Skeletal muscle tissue (tissue), 3 donors: ENCODE measurements at regions not wholly inside any gene's neighbourhood (a gene's known extent, or its start where the extent isn't known, plus 50 kb on each side); places are given as distances from the start of the nearest gene placed in this dataset.
"Not testable (repeated sequence)": the region's sequence is repeated elsewhere in the genome, so short reads cannot be mapped to it uniquely, and the experiment has no call there.

Source experiments
- H3K27ac ChIP-seq: one replicate; pipeline ENCODE4 v1.7.0; 2013; ENCODE audit warnings: mild to moderate bottlenecking, low read depth, low read length, inconsistent platforms
- H3K27me3 ChIP-seq, 3 donors: one replicate each; pipeline ENCODE4 v1.7.0; 2013; ENCODE audit warnings: low read length in 3 of 3; ENCODE audit not compliant: control insufficient read depth in 3 of 3, insufficient read depth in 3 of 3
- H3K36me3 ChIP-seq, 3 donors: one replicate each; pipeline ENCODE4 v1.7.0; 2013; ENCODE audit warnings: low read length in 3 of 3; ENCODE audit not compliant: control insufficient read depth in 3 of 3, insufficient read depth in 3 of 3
- H3K4me1 ChIP-seq, 3 donors: one replicate each; pipeline ENCODE4 v1.7.0; 2013; ENCODE audit warnings: low read length in 3 of 3, mild to moderate bottlenecking in 3 of 3; ENCODE audit not compliant: control insufficient read depth in 3 of 3, insufficient read depth in 3 of 3
- H3K4me3 ChIP-seq, 3 donors: one replicate each; pipeline ENCODE4 v1.7.0; 2013; ENCODE audit warnings: low read length in 3 of 3
- H3K9ac ChIP-seq, 3 donors: one replicate each; pipeline ENCODE4 v1.7.0; 2013; ENCODE audit warnings: low read length in 3 of 3, mild to moderate bottlenecking in 3 of 3, moderate library complexity in 2 of 3, low read depth in 1 of 3
- H3K9me3 ChIP-seq, 3 donors: one replicate each; pipeline ENCODE4 v1.7.0; 2013; ENCODE audit warnings: low read length in 3 of 3; ENCODE audit not compliant: control insufficient read depth in 3 of 3
- donor health status: Osteomylitis.

- Histone ChIP-seq H3K9me3 (no peaks in the 10 kb centered on the region), H3K27ac (no peak overlapping the region), H3K27me3 (peaks cover 0 to 3% (median 0%) of the 10 kb centered on the region in 3 donors), H3K4me1 (peaks cover 4 to 12% (median 5%) of the 10 kb centered on the region in 3 donors), H3K9ac (no peak overlapping the region), H3K36me3 (no peaks in the 10 kb centered on the region), H3K4me3 (no peak overlapping the region)
Observed at GRCh38 chr7:159212226-159212625, 67.6 kb upstream of the VIPR2 start.

GRCh38 chr7:159211540-159212182 lies 67.0 kb upstream of the VIPR2 start:
- H3K27ac ChIP-seq = no peak overlapping the region

GRCh38 chr7:159210581-159211235 lies 66.0 kb upstream of the VIPR2 start:
- Histone ChIP-seq H3K27ac (no peak overlapping the region), H3K36me3 (no peaks in the 10 kb centered on the region), H3K27me3 (peaks cover 0 to 3% (median 0%) of the 10 kb centered on the region in 3 donors), H3K4me1 (peaks cover 4 to 12% (median 5%) of the 10 kb centered on the region in 3 donors), H3K9ac (no peak overlapping the region), H3K4me3 (no peak overlapping the region), H3K9me3 (no peaks in the 10 kb centered on the region)

More at GRCh38 chr7:159211540-159212182, 67.0 kb upstream of the VIPR2 start:
- H3K36me3 ChIP-seq = no peaks in the 10 kb centered on the region
- H3K4me3 ChIP-seq = peak overlapping the region in 1 of 3 donors; percentile 40
- no peak overlapping the region for H3K9ac ChIP-seq
- H3K9me3 ChIP-seq = no peaks in the 10 kb centered on the region
- peaks cover 0 to 3% (median 0%) of the 10 kb centered on the region in 3 donors for H3K27me3 ChIP-seq
- H3K4me1 ChIP-seq = peaks cover 4 to 12% (median 5%) of the 10 kb centered on the region in 3 donors

- no peak overlapping the region for H3K27ac ChIP-seq
- peaks cover 4 to 12% (median 5%) of the 10 kb centered on the region in 3 donors for H3K4me1 ChIP-seq
- no peak overlapping the region for H3K4me3 ChIP-seq
- no peaks in the 10 kb centered on the region for H3K36me3 ChIP-seq
- no peaks in the 10 kb centered on the region for H3K9me3 ChIP-seq
- peaks cover 0 to 3% (median 0%) of the 10 kb centered on the region in 3 donors for H3K27me3 ChIP-seq
- no peak overlapping the region for H3K9ac ChIP-seq
Observed at GRCh38 chr7:159209429-159209828, 64.8 kb upstream of the VIPR2 start.

GRCh38 chr7:159207951-159208350 lies 63.3 kb upstream of the VIPR2 start:
- H3K4me3 ChIP-seq = no peak overlapping the region
- no peak overlapping the region for H3K27ac ChIP-seq
- H3K4me1 ChIP-seq = peaks cover 4 to 12% (median 5%) of the 10 kb centered on the region in 3 donors
- no peak overlapping the region for H3K9ac ChIP-seq
- H3K9me3 ChIP-seq = no peaks in the 10 kb centered on the region
- peaks cover 0 to 3% (median 0%) of the 10 kb centered on the region in 3 donors for H3K27me3 ChIP-seq
- H3K36me3 ChIP-seq = no peaks in the 10 kb centered on the region

- Histone ChIP-seq H3K9ac (no peak overlapping the region), H3K4me3 (no peak overlapping the region), H3K4me1 (peaks cover 4 to 12% (median 5%) of the 10 kb centered on the region in 3 donors), H3K27ac (no peak overlapping the region), H3K27me3 (peaks cover 0 to 3% (median 0%) of the 10 kb centered on the region in 3 donors), H3K9me3 (no peaks in the 10 kb centered on the region), H3K36me3 (no peaks in the 10 kb centered on the region)
Observed at GRCh38 chr7:159207393-159207792, 62.7 kb upstream of the VIPR2 start.

- no peak overlapping the region for H3K9ac ChIP-seq
- H3K4me3 ChIP-seq = no peak overlapping the region
- no peaks in the 10 kb centered on the region for H3K27me3 ChIP-seq
- no peaks in the 10 kb centered on the region for H3K36me3 ChIP-seq
- peaks cover 0 to under 1% (median 0%) of the 10 kb centered on the region in 3 donors for H3K4me1 ChIP-seq
- no peaks in the 10 kb centered on the region for H3K9me3 ChIP-seq
- no peak overlapping the region for H3K27ac ChIP-seq
Observed at GRCh38 chr7:159205833-159206232, 61.2 kb upstream of the VIPR2 start.

GRCh38 chr7:159204664-159205063 lies 60.0 kb upstream of the VIPR2 start:
- Histone ChIP-seq H3K27ac (no peak overlapping the region), H3K9me3 (no peaks in the 10 kb centered on the region), H3K4me3 (no peak overlapping the region), H3K4me1 (no peaks in the 10 kb centered on the region), H3K27me3 (no peaks in the 10 kb centered on the region), H3K36me3 (no peaks in the 10 kb centered on the region), H3K9ac (no peak overlapping the region)

- H3K9me3 ChIP-seq, H3K4me1 ChIP-seq, H3K9ac ChIP-seq, H3K4me3 ChIP-seq, H3K27me3 ChIP-seq, H3K36me3 ChIP-seq, H3K27ac ChIP-seq: not testable (repeated sequence)
Observed at GRCh38 chr7:159203253-159203652, 58.6 kb upstream of the VIPR2 start.

- no peaks in the 10 kb centered on the region for H3K9me3 ChIP-seq
- H3K4me1 ChIP-seq = no peaks in the 10 kb centered on the region
- H3K9ac ChIP-seq = no peak overlapping the region
- no peak overlapping the region for H3K4me3 ChIP-seq
- H3K27ac ChIP-seq = no peak overlapping the region
- no peaks in the 10 kb centered on the region for H3K27me3 ChIP-seq
- H3K36me3 ChIP-seq = no peaks in the 10 kb centered on the region
Observed at GRCh38 chr7:159201722-159202330, 57.2 kb upstream of the VIPR2 start.
